Urinary bladder (tissue), 3 donors: ENCODE measurements at regions not wholly inside any gene's neighbourhood (a gene's known extent, or its start where the extent isn't known, plus 50 kb on each side); places are given as distances from the start of the nearest gene placed in this dataset.

ENCODE experiments used
- DNase-seq: peaks from one replicate; pipeline ENCODE4 v3.0.0-alpha.2; 2015; ENCODE audit errors: extremely low spot score
- H3K27ac ChIP-seq: one replicate; pipeline ENCODE4 v1.5.1; 2013; ENCODE audit warnings: low read depth, mild to moderate bottlenecking, moderate library complexity
- H3K36me3 ChIP-seq: one replicate; pipeline ENCODE4 v1.6.1; 2013; ENCODE audit warnings: mild to moderate bottlenecking, moderate library complexity; ENCODE audit not compliant: insufficient read depth
- H3K4me1 ChIP-seq: one replicate; pipeline ENCODE4 v1.6.1; 2013; ENCODE audit warnings: mild to moderate bottlenecking, moderate library complexity; ENCODE audit not compliant: insufficient read depth
- H3K4me3 ChIP-seq: one replicate; pipeline ENCODE4 v1.5.1; 2013; ENCODE audit warnings: low read depth, low read length
- WGBS: extraction: QIAGEN DNeasy Blood & Tissue Kit; methylation state at CpG from one replicate; pipeline ENCODE4 v1.1.7; 2013; 5-methylcytosine and 5-hydroxymethylcytosine counted together
- donor health status: healthy with polysubstance abuse.
- donor health status: healthy.

DNA sequence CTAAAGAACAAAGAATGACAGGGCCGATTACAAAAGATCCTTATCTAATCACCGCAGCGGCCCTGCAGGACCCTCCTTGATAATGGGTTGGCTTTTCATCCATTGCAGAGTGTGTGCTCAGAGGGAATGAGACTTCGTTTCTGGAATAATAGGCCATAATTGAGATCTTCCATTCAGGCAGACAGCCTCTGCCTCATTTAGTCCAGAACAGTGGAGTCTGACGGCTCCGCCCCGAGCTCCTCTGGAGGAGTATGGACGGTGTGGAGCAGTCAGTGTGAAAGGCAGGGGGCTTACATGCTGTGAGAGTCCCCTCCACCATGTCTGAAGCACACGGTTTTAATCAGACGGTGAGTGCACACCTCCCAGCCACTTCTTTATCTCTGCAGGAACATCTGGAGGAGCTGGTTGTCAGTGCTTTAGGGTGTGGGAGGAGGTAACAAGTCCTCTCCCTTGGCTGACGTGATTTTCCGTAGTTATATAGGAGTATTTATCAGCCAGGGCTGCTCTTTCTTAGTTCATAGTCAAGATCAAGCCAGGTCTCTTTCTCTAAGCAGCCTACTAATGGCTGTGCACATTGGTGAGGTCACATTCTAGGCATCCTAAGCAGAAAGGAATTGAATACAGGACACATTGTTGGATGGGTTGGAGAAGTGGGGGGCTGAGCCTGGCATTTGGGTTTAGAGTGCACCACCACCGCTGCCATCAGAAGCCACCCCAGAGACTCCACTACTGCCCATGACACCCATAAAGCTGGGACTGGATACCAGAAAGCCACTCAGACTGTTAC lies 1477.9 kb downstream of the TBC1D22A start:
- 53% methylated on average over 13 of the region's 13 CpGs for WGBS
- Histone ChIP-seq H3K4me3 (no peak overlapping the region), H3K36me3 (no peaks in the 10 kb centered on the region), H3K27ac (no peak overlapping the region), H3K4me1 (no peaks in the 10 kb centered on the region)
- DNase-seq, result no peak

DNA sequence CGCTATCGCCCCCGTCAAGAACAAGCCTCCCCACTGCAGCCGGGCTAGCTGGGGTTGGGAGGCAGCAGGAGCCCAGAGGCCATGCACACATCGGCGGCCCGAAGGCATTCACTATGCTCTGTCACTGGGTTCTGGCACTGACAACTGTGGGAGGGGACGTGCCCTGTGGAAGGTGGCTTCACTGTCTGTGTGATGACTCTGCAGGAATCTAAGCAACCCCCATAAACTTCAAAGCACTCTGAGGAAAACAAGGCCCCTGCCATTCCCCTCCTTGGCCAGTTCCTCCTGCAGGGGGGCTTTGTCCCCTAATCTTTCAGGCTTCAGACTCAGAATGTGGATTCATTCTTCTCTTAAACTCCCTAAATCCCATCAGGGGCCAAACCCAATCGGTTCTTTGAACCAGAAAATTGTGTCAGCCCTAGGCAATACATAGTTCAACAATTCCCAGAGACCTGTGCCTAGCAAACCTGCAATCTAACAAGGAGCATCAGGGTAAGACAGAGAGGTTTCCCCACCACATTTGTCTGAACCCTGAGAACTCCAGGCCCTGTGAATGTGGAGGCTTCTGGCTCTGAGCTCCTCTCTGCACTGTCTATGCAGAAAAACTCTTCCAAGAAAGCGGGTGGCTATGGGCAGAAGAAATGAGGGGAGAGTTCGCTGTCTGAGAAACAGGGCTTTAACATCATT lies 1477.2 kb downstream of the TBC1D22A start:
- Histone ChIP-seq H3K4me3 (no peak overlapping the region), H3K4me1 (no peaks in the 10 kb centered on the region), H3K27ac (no peak overlapping the region), H3K36me3 (no peaks in the 10 kb centered on the region)
- no peak for DNase-seq
- WGBS, result 63% methylated on average over 11 of the region's 11 CpGs

DNA sequence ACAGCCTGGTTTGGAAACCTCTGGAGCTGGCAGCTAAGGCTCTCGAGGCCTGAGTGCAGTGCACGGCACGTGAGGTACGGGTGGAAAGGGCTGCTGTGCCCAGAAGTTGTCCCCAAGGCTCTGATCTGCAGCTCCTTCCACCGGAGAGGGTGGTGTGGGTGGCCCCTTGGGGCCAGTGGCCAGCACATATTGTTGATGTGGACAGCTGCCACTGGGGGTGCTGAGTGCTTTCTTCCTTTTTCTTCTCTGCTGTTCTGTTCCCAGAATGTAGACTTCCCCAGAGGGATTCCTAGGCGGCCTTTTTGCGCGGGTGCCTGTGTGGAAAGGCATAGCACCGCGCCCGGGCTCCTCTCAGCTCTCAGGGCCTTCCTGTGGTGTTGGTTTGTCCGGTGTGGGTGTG lies 1476.5 kb downstream of the TBC1D22A start:
- Histone ChIP-seq H3K4me1 (no peaks in the 10 kb centered on the region), H3K27ac (no peak overlapping the region), H3K36me3 (no peaks in the 10 kb centered on the region), H3K4me3 (no peak overlapping the region)
- DNase-seq, result no peak
- WGBS, result 69% methylated on average over 12 of the region's 12 CpGs

DNA sequence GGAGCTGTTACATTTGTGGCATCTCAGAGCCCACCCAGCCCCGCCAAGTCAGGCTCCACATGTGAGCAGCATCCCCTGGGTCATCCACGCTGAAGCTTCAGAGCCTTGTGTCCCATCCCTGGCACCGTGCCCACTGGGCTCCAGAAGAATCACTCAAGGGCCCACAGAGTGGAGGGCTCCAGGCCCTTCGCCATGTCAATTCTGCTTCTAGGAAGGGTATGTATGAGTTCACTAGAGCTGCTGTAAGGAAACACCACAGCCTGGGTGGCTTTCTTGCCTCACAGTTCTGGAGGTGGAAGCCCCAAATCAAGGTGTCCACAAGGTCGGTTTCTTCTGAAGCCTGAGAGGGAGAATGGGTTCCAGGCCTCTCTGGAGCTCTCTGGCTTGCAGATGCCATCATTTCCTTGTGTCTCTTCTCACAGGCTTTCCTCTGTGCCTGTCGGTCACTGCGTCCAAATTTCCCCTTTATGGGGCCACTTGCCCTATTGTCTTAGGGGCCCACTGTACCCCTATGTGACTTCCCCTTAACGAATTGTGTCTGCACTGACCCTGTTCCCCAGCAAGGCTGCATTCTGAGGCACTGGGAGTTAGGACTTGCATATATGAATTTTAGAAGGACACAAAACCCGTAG lies 1476.0 kb downstream of the TBC1D22A start:
- WGBS, result 84% methylated on average over 9 of the region's 9 CpGs
- no peak overlapping the region for H3K4me3 ChIP-seq
- H3K4me1 ChIP-seq, result no peaks in the 10 kb centered on the region
- no peak overlapping the region for H3K27ac ChIP-seq
- no peaks in the 10 kb centered on the region for H3K36me3 ChIP-seq
- DNase-seq, result no peak

DNA sequence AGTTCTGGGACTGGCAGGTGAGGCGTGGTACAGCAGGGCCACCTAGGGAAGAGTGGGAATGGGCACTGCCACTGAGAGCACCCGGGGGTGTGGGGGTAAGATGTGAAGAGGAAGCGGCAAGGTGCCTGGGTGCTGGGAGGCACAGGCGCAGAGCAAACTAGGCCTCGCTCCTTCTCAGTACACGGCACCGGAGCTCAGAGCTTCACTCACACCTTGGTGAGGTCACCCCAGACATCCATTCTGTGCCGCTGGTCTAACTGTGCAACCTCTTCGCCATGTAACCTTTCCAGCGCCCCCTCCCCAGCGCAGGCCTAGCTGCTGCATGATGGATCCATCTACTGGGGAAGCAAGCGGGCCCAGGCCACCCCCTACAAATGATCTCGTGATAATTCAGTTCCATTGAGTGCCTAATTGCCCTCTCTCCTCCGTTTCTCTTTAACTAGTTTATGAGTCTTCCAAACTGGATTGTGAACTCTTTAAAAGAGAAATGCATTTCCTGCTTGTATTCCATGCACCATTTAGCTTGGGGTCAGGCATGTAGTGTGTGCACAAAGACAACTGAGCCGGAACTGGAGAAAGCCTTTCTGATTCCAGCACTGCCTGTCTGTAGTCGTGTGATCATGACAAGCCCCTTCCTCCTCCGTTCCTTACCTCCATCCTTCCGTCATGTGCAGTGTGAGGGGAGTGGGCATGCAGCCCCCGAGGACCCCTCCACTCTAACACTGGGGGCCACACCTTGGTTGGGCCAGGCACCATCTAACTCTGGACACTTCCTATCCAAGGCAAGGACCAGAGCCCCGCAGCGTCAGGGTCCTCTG lies 1475.2 kb downstream of the TBC1D22A start:
- DNase-seq, result no peak
- H3K36me3 ChIP-seq, result no peaks in the 10 kb centered on the region
- WGBS, result 90% methylated on average over 21 of the region's 21 CpGs
- no peaks in the 10 kb centered on the region for H3K4me1 ChIP-seq
- H3K27ac ChIP-seq, result no peak overlapping the region
- no peak overlapping the region for H3K4me3 ChIP-seq

- Histone ChIP-seq H3K4me1 (no peaks in the 10 kb centered on the region), H3K36me3 (no peaks in the 10 kb centered on the region), H3K4me3 (no peak overlapping the region), H3K27ac (no peak overlapping the region)
- WGBS, result 44% methylated on average over 4 of the region's 4 CpGs
- DNase-seq, result no peak
Observed at GRCh38 chr22:48236261-48236660, 1473.8 kb downstream of the TBC1D22A start.

DNA sequence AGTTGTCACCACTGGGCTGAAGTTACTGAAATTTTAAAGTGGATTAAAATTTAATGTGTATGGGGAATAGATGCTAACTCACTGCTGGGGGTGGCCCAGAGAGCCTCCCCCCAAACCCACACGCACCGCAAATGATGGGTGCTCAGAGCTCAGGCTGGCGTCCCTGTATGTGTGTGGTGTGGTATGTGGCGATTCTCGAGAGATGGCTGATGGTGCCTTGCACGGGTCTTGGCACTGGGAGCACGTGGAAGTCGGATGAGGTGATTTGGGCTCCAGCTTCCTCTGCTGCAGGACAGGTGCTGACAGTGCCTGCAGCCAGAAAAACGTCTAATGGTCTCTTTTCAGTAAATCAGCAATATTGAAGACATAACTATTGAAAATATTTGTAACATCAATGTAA lies 1473.3 kb downstream of the TBC1D22A start:
- Histone ChIP-seq H3K4me1 (no peaks in the 10 kb centered on the region), H3K36me3 (no peaks in the 10 kb centered on the region), H3K27ac (no peak overlapping the region), H3K4me3 (no peak overlapping the region)
- no peak for DNase-seq
- 85% methylated on average over 9 of the region's 9 CpGs for WGBS

GRCh38 chr22:48234011-48234410 lies 1471.6 kb downstream of the TBC1D22A start:
- H3K27ac ChIP-seq, result no peak overlapping the region
- no peaks in the 10 kb centered on the region for H3K4me1 ChIP-seq
- H3K4me3 ChIP-seq, result no peak overlapping the region
- no peak for DNase-seq
- WGBS, result 73% methylated on average over 8 of the region's 8 CpGs
- no peaks in the 10 kb centered on the region for H3K36me3 ChIP-seq

DNA sequence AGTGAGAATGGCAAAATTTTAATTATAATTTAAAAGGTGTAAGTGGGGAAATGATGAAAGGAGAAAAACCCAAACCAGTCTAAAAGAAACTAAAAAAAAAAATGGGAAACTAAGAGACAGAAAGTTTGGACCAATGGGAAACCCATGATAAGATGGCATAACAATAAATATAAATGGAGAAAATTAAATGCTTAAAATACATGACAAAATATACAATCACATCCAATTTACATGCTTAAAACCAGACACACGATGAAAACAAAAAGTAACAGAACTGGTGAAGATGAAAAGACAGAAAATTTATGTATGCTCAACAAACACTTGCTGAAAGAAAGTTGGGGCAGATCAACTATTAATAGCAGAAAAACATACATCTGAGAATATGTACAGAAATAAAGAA lies 1471.1 kb downstream of the TBC1D22A start:
- WGBS, result 93% methylated on average over 1 of the region's 1 CpG
- Histone ChIP-seq H3K27ac (no peak overlapping the region), H3K4me3 (no peak overlapping the region), H3K4me1 (no peaks in the 10 kb centered on the region), H3K36me3 (no peaks in the 10 kb centered on the region)
- DNase-seq, result no peak

DNA sequence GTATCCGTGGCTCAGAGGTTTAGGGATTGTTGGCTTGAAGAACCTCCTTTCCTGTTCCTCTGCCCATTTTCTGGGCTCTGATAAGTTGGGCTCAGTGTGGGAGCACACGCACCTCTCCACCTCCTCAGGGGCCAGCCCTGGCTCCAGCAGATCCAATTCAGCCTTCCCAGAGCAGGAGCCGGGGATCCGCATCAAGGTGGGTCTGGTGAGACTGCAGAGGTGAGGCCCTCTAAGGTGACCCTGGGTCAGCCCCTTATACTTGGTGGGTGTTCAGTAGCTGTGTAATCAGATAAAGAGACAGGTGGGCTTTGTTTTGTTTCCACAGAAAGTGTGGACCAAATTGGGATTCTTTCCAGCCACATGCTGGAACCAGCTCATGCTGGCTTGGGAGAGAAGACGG lies 1466.0 kb downstream of the TBC1D22A start:
- Histone ChIP-seq H3K4me1 (no peaks in the 10 kb centered on the region), H3K36me3 (no peaks in the 10 kb centered on the region), H3K27ac (no peak overlapping the region), H3K4me3 (no peak overlapping the region)
- no peak for DNase-seq
- 96% methylated on average over 5 of the region's 5 CpGs for WGBS

GRCh38 chr22:48227341-48228018 lies 1465.0 kb downstream of the TBC1D22A start:
- no peaks in the 10 kb centered on the region for H3K4me1 ChIP-seq

DNA sequence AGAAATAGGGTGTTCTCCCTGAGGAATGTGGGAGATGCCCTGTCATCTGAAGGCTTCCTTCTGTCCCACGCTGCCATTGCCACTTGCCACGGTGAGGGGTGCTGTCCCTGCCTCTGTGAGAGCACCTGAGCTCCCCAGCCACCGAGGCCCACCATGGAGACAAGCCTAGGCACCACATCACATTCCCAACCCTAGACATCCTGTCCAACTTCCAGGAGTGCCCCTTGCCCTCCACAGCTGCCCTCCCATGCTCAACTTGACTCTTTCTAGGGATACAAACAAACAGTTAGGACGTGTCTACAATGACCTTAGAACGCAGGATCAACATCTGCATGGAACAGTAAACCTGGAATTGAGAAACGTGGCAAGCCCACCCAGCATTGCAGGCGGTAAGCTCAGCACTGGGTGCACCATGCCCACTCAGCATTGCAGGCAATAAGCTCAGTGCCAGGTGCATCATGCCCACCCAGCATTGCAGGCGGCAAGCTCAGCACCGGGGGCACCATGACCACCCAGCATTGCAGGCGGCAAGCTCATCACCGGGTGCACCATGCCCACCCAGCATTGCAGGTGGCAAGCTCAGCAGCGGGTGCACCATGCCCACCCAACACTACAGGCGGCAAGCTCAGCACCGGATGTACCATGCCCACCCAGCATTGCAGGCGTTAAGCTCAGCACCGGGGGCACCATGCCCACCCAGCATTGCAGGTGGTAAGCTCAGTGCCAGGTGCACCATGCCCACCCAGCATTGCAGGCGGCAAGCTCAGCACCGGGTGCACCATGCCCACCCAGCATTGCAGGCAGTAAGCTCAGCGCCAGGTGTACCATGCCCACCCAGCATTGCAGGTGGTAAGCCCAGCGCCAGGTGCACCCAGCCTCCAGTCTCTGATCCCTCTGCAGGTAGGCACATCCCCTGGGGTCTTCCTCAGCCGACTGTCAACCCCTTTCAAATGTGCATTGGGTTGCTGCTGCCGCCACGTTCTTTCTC lies 1463.9 kb downstream of the TBC1D22A start:
- Histone ChIP-seq H3K4me1 (no peaks in the 10 kb centered on the region), H3K27ac (no peak overlapping the region), H3K36me3 (no peaks in the 10 kb centered on the region), H3K4me3 (no peak overlapping the region)
- 84% methylated on average over 23 of the region's 23 CpGs for WGBS
- DNase-seq, result no peak

More at GRCh38 chr22:48227341-48228018, 1465.0 kb downstream of the TBC1D22A start:
- no peaks in the 10 kb centered on the region for H3K36me3 ChIP-seq
- no peak overlapping the region for H3K4me3 ChIP-seq
- WGBS, result 86% methylated on average over 4 of the region's 4 CpGs
- DNase-seq, result no peak
- no peak overlapping the region for H3K27ac ChIP-seq
